ENCODE measurements at regions not wholly inside any gene's neighbourhood (a gene's known extent, or its start where the extent isn't known, plus 50 kb on each side); places are given as distances from the start of the nearest gene placed in this dataset.

GRCh38 chr13:32962342-32962741 is 53.9 kb upstream of the KL start:
- H3K9me3 ChIP-seq = no peaks in the 10 kb centered on the region
- no peaks in the 10 kb centered on the region for H3K36me3 ChIP-seq
- no peaks in the 10 kb centered on the region for H3K27me3 ChIP-seq
- H3K27ac ChIP-seq = no peak overlapping the region
- intact Hi-C loops (cut with DNase I) = no loop called here
- H3K4me3 ChIP-seq = no peak overlapping the region
- H3K4me1 ChIP-seq = no peaks in the 10 kb centered on the region
- DNase-seq (ENCODE audit: extremely low spot score in 2 of 2) = peak in 1 of 2 donors; percentile 60
- TF ChIP-seq CTCF (IDR thresholded peaks at IDR 0.05) = no peak
- TF ChIP-seq POLR2A (IDR thresholded peaks at IDR 0.05) = no peak
- no peak for TF ChIP-seq POLR2AphosphoS5 (IDR thresholded peaks at IDR 0.05; ENCODE audit: insufficient read depth in 1 of 2, low read depth in 1 of 2)

- no peak overlapping the region for H3K27ac ChIP-seq
- H3K27me3 ChIP-seq = no peaks in the 10 kb centered on the region
- intact Hi-C loops (cut with DNase I) = no loop called here
- no peaks in the 10 kb centered on the region for H3K36me3 ChIP-seq
- no peak for DNase-seq (ENCODE audit: extremely low spot score in 2 of 2)
- peaks cover 5% of the 10 kb centered on the region for H3K4me1 ChIP-seq
- no peak overlapping the region for H3K4me3 ChIP-seq
- H3K9me3 ChIP-seq = no peaks in the 10 kb centered on the region
- TF ChIP-seq CTCF (IDR thresholded peaks at IDR 0.05) = no peak
- no peak for TF ChIP-seq POLR2A (IDR thresholded peaks at IDR 0.05)
- TF ChIP-seq POLR2AphosphoS5 (IDR thresholded peaks at IDR 0.05; ENCODE audit: insufficient read depth in 1 of 2, low read depth in 1 of 2) = no peak
Measured at GRCh38 chr13:32964987-32965386, 51.2 kb upstream of the KL start.
